K562 (cell line): ENCODE measurements at regions not wholly inside any gene's neighbourhood (a gene's known extent, or its start where the extent isn't known, plus 50 kb on each side); places are given as distances from the start of the nearest gene placed in this dataset.

Experiments used
- BRF1 ChIP-seq: IDR thresholded peaks from 3 replicates; pipeline ENCODE4 v1.6.1; 2011; ENCODE audit warnings: borderline replicate concordance, mild to moderate bottlenecking; ENCODE audit not compliant: insufficient read length; ENCODE audit errors: extremely low read depth
- PBX2 ChIP-seq, 2 experiments: IDR thresholded peaks in 1 of 2; conservative IDR thresholded peaks in 1 of 2; 2 replicates each; pipeline ENCODE4 v1.6.1; 2016; ENCODE audit warnings: low read depth in 2 of 2, mild to moderate bottlenecking in 1 of 2, missing compliant biosample characterization in 1 of 2, missing genetic modification characterization in 1 of 2, moderate library complexity in 1 of 2
- SRSF3 ChIP-seq: fragments of 200-400 bp; formaldehyde crosslinking; IDR thresholded peaks from 2 replicates; pipeline ENCODE4 v1.6.1; 2016; ENCODE audit warnings: mild to moderate bottlenecking, low read length, moderate library complexity; ENCODE audit not compliant: insufficient read depth
- TF ChIP-seq, protein P1 (sequence below): sonication (generic); formaldehyde crosslinking; IDR thresholded peaks from 2 replicates; pipeline ENCODE4 v1.4.0; 2020; ENCODE audit warnings: mild to moderate bottlenecking, missing genetic modification reagents

- TF ChIP-seq PBX2 (CRISPR knock-in tag; IDR thresholded peaks at IDR 0.05; ENCODE audit: low read depth) (no peak), PBX2 (tag; conservative IDR thresholded peaks at IDR 0.05; ENCODE audit: low read depth) (no peak), BRF1 (no peak), SRSF3 (no peak)
- TF ChIP-seq, protein P1, sequence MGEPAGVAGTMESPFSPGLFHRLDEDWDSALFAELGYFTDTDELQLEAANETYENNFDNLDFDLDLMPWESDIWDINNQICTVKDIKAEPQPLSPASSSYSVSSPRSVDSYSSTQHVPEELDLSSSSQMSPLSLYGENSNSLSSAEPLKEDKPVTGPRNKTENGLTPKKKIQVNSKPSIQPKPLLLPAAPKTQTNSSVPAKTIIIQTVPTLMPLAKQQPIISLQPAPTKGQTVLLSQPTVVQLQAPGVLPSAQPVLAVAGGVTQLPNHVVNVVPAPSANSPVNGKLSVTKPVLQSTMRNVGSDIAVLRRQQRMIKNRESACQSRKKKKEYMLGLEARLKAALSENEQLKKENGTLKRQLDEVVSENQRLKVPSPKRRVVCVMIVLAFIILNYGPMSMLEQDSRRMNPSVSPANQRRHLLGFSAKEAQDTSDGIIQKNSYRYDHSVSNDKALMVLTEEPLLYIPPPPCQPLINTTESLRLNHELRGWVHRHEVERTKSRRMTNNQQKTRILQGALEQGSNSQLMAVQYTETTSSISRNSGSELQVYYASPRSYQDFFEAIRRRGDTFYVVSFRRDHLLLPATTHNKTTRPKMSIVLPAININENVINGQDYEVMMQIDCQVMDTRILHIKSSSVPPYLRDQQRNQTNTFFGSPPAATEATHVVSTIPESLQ (CRISPR knock-in tag) = no peak
Observed at GRCh38 chr14:105701456-105702274, 175.3 kb downstream of the TMEM121 start (continued).
